AG04450 (cell line): ENCODE measurements at regions not wholly inside any gene's neighbourhood (a gene's known extent, or its start where the extent isn't known, plus 50 kb on each side); places are given as distances from the start of the nearest gene placed in this dataset.

Experiments
- CTCF ChIA-PET: fragments of 300-600, 350-600 bp; formaldehyde crosslinking; extraction: SDS; loops from one replicate; lab custom pipeline; 2022; ENCODE audit warnings: antibody characterized with exemption, inconsistent platforms; lab: Charles Lee
- POLR2A ChIA-PET: fragments of 350-600 bp; formaldehyde crosslinking; extraction: SDS; loops from one replicate; lab custom pipeline; 2021; ENCODE audit warnings: antibody characterized with exemption, inconsistent platforms; lab: Yijun Ruan, JAX
- DNase-seq: peaks from one replicate; pipeline ENCODE4 v3.0.0-alpha.2; 2011; ENCODE audit warnings: low read depth, low spot score
- H3K27ac ChIP-seq: one replicate; pipeline ENCODE4 v1.5.1; 2012; ENCODE audit warnings: low read depth, low read length, control low read depth
- H3K27me3 ChIP-seq: one replicate; pipeline ENCODE4 v1.6.0; 2012; ENCODE audit warnings: low read length; ENCODE audit not compliant: control insufficient read depth, insufficient read depth
- H3K4me3 ChIP-seq: 2 replicates; pipeline ENCODE4 v1.5.1; 2011; ENCODE audit warnings: mild to moderate bottlenecking, low read depth, low read length, control low read depth
- H3K9me3 ChIP-seq: 2 replicates; pipeline ENCODE4 v1.5.1; 2012; ENCODE audit warnings: low read length; ENCODE audit not compliant: control insufficient read depth, insufficient read depth
- TF ChIP-seq, protein P1 (sequence below): IDR thresholded peaks from 2 replicates; pipeline ENCODE4 v1.5.1; 2011; ENCODE audit warnings: low read depth, low read length, control low read depth, inconsistent platforms

DNA sequence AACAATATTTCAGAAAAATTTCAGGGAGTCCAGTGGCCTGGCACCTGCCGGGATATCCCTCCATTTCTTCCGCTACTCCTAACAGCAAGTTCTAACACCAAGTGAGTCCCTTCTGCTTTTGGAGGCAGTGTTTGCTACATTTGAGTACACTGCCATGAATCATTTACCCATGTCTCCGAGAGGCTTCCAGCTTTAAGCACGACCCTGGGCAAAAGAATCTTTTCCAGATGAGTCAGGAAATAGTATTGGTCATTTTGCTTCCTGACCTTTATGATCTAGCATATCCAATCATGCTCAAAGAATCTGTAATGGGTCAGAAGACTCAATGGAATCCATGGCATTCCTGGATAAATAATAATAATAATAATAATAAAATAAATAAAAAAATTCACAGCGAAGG lies 60.7 kb upstream of the FMN2 start:
- ChIA-PET POLR2A (interaction anchor here (0.7 to 1.3 kb wide), 2 partner anchors 76 to 1427 kb away, joined by 3 to 5 read pairs; no protein-coding TSS in a partner anchor), CTCF (interaction anchor here (0.5 to 13.3 kb wide), 5 partner anchors 26 to 440 kb away, joined by 3 to 175 read pairs (median 6); partner anchors contain the start of gene FMN2)
- TF ChIP-seq, protein P1, sequence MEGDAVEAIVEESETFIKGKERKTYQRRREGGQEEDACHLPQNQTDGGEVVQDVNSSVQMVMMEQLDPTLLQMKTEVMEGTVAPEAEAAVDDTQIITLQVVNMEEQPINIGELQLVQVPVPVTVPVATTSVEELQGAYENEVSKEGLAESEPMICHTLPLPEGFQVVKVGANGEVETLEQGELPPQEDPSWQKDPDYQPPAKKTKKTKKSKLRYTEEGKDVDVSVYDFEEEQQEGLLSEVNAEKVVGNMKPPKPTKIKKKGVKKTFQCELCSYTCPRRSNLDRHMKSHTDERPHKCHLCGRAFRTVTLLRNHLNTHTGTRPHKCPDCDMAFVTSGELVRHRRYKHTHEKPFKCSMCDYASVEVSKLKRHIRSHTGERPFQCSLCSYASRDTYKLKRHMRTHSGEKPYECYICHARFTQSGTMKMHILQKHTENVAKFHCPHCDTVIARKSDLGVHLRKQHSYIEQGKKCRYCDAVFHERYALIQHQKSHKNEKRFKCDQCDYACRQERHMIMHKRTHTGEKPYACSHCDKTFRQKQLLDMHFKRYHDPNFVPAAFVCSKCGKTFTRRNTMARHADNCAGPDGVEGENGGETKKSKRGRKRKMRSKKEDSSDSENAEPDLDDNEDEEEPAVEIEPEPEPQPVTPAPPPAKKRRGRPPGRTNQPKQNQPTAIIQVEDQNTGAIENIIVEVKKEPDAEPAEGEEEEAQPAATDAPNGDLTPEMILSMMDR = no peak
- DNase-seq = peak; percentile 84
- H3K9me3 ChIP-seq = no peaks in the 10 kb centered on the region
- no peak overlapping the region for H3K27ac ChIP-seq
- H3K27me3 ChIP-seq = no peaks in the 10 kb centered on the region
- no peak overlapping the region for H3K4me3 ChIP-seq

DNA sequence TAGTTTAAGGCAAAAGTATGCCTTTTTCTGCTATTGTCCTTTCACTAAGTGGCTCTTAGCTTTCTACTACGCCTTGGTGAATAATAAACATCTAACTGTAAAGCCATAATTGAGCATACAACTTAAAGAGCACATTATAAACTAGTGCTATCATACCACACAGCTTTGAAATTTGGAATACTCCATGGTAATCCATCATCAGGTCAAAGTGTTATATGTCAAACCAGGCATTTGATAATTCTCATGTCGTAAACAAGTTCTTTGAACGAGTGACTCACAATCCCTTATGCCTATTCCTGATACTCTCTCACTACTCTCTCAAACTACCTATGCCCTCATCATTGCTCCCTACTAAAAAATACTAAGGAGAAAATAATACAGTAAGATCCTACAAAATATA lies 60.3 kb upstream of the FMN2 start:
- H3K27me3 ChIP-seq = no peaks in the 10 kb centered on the region
- CTCF ChIA-PET = interaction anchor here (0.5 to 13.3 kb wide), 5 partner anchors 27 to 440 kb away, joined by 3 to 175 read pairs (median 6); partner anchors contain the start of gene FMN2
- TF ChIP-seq, protein P1 = no peak
- no peak for DNase-seq
- no peaks in the 10 kb centered on the region for H3K9me3 ChIP-seq
- no peak overlapping the region for H3K4me3 ChIP-seq
- no peak overlapping the region for H3K27ac ChIP-seq
- POLR2A ChIA-PET = interaction anchor here (0.7 to 1.3 kb wide), 2 partner anchors 75 to 1427 kb away, joined by 3 to 5 read pairs; no protein-coding TSS in a partner anchor

DNA sequence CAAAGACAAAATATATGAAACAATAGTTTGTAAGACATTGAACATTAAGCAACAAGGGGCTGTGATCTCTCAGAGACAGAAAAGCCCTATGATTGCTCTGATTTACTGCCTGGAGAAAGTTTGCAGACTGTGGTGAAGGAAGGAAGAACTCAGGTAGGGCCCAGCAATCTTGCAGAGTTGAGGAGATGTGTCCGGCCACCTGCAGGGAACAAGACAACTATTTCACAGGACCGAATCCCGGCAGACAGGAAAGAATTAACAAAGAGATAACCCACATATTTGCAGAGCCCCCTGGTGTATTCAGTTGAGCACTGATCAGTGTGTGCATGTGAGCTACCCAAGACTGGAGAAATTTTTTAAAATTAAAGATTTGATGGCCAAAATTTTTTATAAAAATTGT lies 58.3 kb upstream of the FMN2 start:
- H3K27me3 ChIP-seq = no peaks in the 10 kb centered on the region
- CTCF ChIA-PET = interaction anchor here (1.3 to 13.3 kb wide), 3 partner anchors 9 to 155 kb away, joined by 3 to 152 read pairs (median 11); no protein-coding TSS in a partner anchor

GRCh38 chr1:240036526-240036925 lies 55.2 kb upstream of the FMN2 start:
- Histone ChIP-seq H3K27ac (no peak overlapping the region), H3K4me3 (no peak overlapping the region), H3K27me3 (no peaks in the 10 kb centered on the region), H3K9me3 (no peaks in the 10 kb centered on the region)
- DNase-seq = no peak
- TF ChIP-seq, protein P1 = no peak
- POLR2A ChIA-PET = no interaction called here
- CTCF ChIA-PET = interaction anchor here (4.2 kb wide), 1 partner anchor 114 kb away, joined by 18 read pairs; no protein-coding TSS in a partner anchor

More for the DNA sequence above, 58.3 kb upstream of the FMN2 start:
- Histone ChIP-seq H3K9me3 (no peaks in the 10 kb centered on the region), H3K4me3 (no peak overlapping the region), H3K27ac (no peak overlapping the region)
- TF ChIP-seq, protein P1 = no peak
- POLR2A ChIA-PET = no interaction called here
- DNase-seq = no peak
